ENCODE measurements at regions not wholly inside any gene's neighbourhood (a gene's known extent, or its start where the extent isn't known, plus 50 kb on each side); places are given as distances from the start of the nearest gene placed in this dataset.

- no peak for TF ChIP-seq CTCF (conservative IDR thresholded peaks at IDR 0.05; ENCODE audit: low read depth, low read length)
- TF ChIP-seq EZH2 (IDR thresholded peaks at IDR 0.05; ENCODE audit: low read length, unreplicated experiment) = no peak
Observed at GRCh38 chrX:67892401-67892800, 348.6 kb downstream of the AR start.
